HepG2 (cell line): ENCODE measurements at regions not wholly inside any gene's neighbourhood (a gene's known extent, or its start where the extent isn't known, plus 50 kb on each side); places are given as distances from the start of the nearest gene placed in this dataset.

Source experiments
- BRCA1 ChIP-seq: sonication (generic); formaldehyde crosslinking; IDR thresholded peaks from 2 replicates; pipeline ENCODE4 v1.4.0; 2020; ENCODE audit warnings: missing genetic modification reagents
- IKZF1 ChIP-seq: fragments of 450-650 bp; IDR thresholded peaks from 2 replicates; pipeline ENCODE4 v1.7.1; 2016
- MEF2D ChIP-seq: sonication (generic); formaldehyde crosslinking; IDR thresholded peaks from 2 replicates; pipeline ENCODE4 v1.5.1; 2020; ENCODE audit warnings: mild to moderate bottlenecking, missing genetic modification reagents
- MXI1 ChIP-seq: IDR thresholded peaks from 3 replicates; pipeline ENCODE4 v1.6.1; 2012; ENCODE audit warnings: low read depth, low read length, inconsistent platforms, borderline replicate concordance
- POLR2AphosphoS2 ChIP-seq: IDR thresholded peaks from 2 replicates; pipeline ENCODE4 v1.6.1; 2011; ENCODE audit warnings: low read depth, low read length, improper control_type of control experiment
- PRMT3 ChIP-seq: sonication (generic); formaldehyde crosslinking; IDR thresholded peaks from 2 replicates; pipeline ENCODE4 v1.8.1; 2022; ENCODE audit warnings: low read depth, mild to moderate bottlenecking, moderate library complexity, missing genetic modification reagents, borderline replicate concordance
- TBL1XR1 ChIP-seq: fragments of 150-350 bp; IDR thresholded peaks from 2 replicates; pipeline ENCODE4 v1.6.1; 2014; ENCODE audit warnings: borderline replicate concordance, low read length; ENCODE audit not compliant: partially characterized antibody
- U2AF2 ChIP-seq: fragments of 200-400 bp; formaldehyde crosslinking; IDR thresholded peaks from 2 replicates; pipeline ENCODE4 v1.6.1; 2017; ENCODE audit warnings: low read depth, mild to moderate bottlenecking, low read length
- ZBTB7A ChIP-seq: sonication (generic); formaldehyde crosslinking; IDR thresholded peaks from 2 replicates; pipeline ENCODE4 v1.8.0; 2022; ENCODE audit warnings: mild to moderate bottlenecking, missing genetic modification reagents
- ZNF274 ChIP-seq: sonication (generic); formaldehyde crosslinking; IDR thresholded peaks from 2 replicates; pipeline ENCODE4 v1.5.1; 2020; ENCODE audit warnings: mild to moderate bottlenecking, missing genetic modification reagents
- TF ChIP-seq, protein P1 (sequence below), 2 experiments: sonication (generic) in 1 of 2; formaldehyde crosslinking in 1 of 2; IDR thresholded peaks; 2 replicates each; pipeline versions ENCODE4 v1.5.1 to v1.6.1; 2011 to 2020; ENCODE audit warnings: borderline replicate concordance in 1 of 2, low read depth in 1 of 2, low read length in 1 of 2, mild to moderate bottlenecking in 1 of 2, missing genetic modification reagents in 1 of 2, moderate library complexity in 1 of 2
- TF ChIP-seq, protein P2 (sequence below), 2 experiments: IDR thresholded peaks; 2 replicates each; pipeline ENCODE4 v1.6.1; 2011 to 2012; ENCODE audit warnings: low read length in 2 of 2, borderline replicate concordance in 1 of 2, low read depth in 1 of 2, mild to moderate bottlenecking in 1 of 2, moderate library complexity in 1 of 2
- TF ChIP-seq, protein P3 (sequence below): sonication (generic); formaldehyde crosslinking; IDR thresholded peaks from 2 replicates; pipeline ENCODE4 v1.5.0; 2020; ENCODE audit warnings: mild to moderate bottlenecking, missing genetic modification reagents, moderate library complexity

DNA sequence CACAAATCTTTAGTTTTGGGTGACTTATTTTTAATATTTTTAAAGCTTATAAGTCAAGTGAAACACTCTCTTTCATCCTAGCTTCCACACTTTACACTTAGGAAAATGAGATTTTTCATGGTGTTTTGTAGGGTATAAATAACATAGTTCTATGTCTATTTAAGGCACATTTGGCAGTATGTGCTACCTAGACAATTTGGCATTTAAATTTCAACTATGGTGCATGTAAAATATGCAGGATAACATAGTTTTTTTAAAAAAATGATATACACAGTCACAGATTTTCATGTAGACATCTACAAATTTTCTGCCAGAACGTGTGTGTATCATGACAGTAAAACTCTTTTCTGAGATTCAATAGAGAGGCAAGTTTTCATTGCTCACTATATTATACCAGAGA lies 115.1 kb upstream of the MAP3K7 start:
- TF ChIP-seq, protein P1, sequence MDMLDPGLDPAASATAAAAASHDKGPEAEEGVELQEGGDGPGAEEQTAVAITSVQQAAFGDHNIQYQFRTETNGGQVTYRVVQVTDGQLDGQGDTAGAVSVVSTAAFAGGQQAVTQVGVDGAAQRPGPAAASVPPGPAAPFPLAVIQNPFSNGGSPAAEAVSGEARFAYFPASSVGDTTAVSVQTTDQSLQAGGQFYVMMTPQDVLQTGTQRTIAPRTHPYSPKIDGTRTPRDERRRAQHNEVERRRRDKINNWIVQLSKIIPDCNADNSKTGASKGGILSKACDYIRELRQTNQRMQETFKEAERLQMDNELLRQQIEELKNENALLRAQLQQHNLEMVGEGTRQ (IDR thresholded peaks at IDR 0.05; ENCODE audit: low read depth, low read length): no peak
- TF ChIP-seq, protein P1 (CRISPR knock-in tag; IDR thresholded peaks at IDR 0.05; ENCODE audit: borderline replicate concordance): no peak
- TF ChIP-seq TBL1XR1 (no peak), U2AF2 (no peak), BRCA1 (no peak), MEF2D (CRISPR knock-in tag) (no peak), POLR2AphosphoS2 (no peak), MXI1 (no peak), ZNF274 (CRISPR knock-in tag) (no peak), IKZF1 (no peak), ZBTB7A (no peak), PRMT3 (CRISPR knock-in tag) (no peak)
- TF ChIP-seq, protein P2, sequence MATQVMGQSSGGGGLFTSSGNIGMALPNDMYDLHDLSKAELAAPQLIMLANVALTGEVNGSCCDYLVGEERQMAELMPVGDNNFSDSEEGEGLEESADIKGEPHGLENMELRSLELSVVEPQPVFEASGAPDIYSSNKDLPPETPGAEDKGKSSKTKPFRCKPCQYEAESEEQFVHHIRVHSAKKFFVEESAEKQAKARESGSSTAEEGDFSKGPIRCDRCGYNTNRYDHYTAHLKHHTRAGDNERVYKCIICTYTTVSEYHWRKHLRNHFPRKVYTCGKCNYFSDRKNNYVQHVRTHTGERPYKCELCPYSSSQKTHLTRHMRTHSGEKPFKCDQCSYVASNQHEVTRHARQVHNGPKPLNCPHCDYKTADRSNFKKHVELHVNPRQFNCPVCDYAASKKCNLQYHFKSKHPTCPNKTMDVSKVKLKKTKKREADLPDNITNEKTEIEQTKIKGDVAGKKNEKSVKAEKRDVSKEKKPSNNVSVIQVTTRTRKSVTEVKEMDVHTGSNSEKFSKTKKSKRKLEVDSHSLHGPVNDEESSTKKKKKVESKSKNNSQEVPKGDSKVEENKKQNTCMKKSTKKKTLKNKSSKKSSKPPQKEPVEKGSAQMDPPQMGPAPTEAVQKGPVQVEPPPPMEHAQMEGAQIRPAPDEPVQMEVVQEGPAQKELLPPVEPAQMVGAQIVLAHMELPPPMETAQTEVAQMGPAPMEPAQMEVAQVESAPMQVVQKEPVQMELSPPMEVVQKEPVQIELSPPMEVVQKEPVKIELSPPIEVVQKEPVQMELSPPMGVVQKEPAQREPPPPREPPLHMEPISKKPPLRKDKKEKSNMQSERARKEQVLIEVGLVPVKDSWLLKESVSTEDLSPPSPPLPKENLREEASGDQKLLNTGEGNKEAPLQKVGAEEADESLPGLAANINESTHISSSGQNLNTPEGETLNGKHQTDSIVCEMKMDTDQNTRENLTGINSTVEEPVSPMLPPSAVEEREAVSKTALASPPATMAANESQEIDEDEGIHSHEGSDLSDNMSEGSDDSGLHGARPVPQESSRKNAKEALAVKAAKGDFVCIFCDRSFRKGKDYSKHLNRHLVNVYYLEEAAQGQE (IDR thresholded peaks at IDR 0.05; ENCODE audit: borderline replicate concordance in 1 of 2, low read depth in 1 of 2, low read length in 2 of 2): no peak
- TF ChIP-seq, protein P3, sequence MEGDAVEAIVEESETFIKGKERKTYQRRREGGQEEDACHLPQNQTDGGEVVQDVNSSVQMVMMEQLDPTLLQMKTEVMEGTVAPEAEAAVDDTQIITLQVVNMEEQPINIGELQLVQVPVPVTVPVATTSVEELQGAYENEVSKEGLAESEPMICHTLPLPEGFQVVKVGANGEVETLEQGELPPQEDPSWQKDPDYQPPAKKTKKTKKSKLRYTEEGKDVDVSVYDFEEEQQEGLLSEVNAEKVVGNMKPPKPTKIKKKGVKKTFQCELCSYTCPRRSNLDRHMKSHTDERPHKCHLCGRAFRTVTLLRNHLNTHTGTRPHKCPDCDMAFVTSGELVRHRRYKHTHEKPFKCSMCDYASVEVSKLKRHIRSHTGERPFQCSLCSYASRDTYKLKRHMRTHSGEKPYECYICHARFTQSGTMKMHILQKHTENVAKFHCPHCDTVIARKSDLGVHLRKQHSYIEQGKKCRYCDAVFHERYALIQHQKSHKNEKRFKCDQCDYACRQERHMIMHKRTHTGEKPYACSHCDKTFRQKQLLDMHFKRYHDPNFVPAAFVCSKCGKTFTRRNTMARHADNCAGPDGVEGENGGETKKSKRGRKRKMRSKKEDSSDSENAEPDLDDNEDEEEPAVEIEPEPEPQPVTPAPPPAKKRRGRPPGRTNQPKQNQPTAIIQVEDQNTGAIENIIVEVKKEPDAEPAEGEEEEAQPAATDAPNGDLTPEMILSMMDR (CRISPR knock-in tag): no peak
